Stomach (tissue), 8 donors: ENCODE measurements at regions not wholly inside any gene's neighbourhood (a gene's known extent, or its start where the extent isn't known, plus 50 kb on each side); places are given as distances from the start of the nearest gene placed in this dataset.

ENCODE experiments used
- DNase-seq, 2 donors: peaks; one replicate each; pipeline versions ENCODE4 v3.0.0 to v3.0.0-alpha.2; 2013 to 2019
- H3K27ac ChIP-seq, 5 donors: fragments of 200-600 bp in 4 of 5; sonication (generic) in 4 of 5; one replicate each; pipeline ENCODE4 v1.5.1; 2013 to 2019; ENCODE audit warnings: mild to moderate bottlenecking in 1 of 5, moderate library complexity in 1 of 5
- H3K27me3 ChIP-seq, 3 donors: fragments of 200-600 bp; sonication (generic); one replicate each; pipeline ENCODE4 v1.5.1; 2017 to 2019; ENCODE audit warnings: mixed run types in 1 of 3
- H3K36me3 ChIP-seq, 4 donors: fragments of 200-600 bp; sonication (generic); 1 replicate in 3 of 4; 2 replicates in 1 of 4; pipeline ENCODE4 v1.5.1; 2016 to 2019
- H3K4me1 ChIP-seq, 4 donors: fragments of 200-600 bp; sonication (generic); one replicate each; pipeline ENCODE4 v1.5.1; 2016 to 2019
- H3K4me3 ChIP-seq, 4 donors: fragments of 200-600 bp; sonication (generic) in 3 of 4; one replicate each; pipeline ENCODE4 v1.5.1; 2016 to 2019; ENCODE audit warnings: mild to moderate bottlenecking in 1 of 4
- H3K9me3 ChIP-seq, 4 donors: fragments of 200-600 bp; sonication (generic); one replicate each; pipeline ENCODE4 v1.5.1; 2016 to 2019
- EP300 ChIP-seq: sonication (generic); formaldehyde crosslinking; IDR thresholded peaks from one replicate; pipeline ENCODE4 v1.6.1; 2017; ENCODE audit warnings: antibody characterized with exemption
- POLR2A ChIP-seq, 4 donors: fragments of 450-650 bp; IDR thresholded peaks; one replicate each; pipeline ENCODE4 v1.6.1; 2016; ENCODE audit warnings: antibody characterized with exemption in 4 of 4, control low read depth in 2 of 4, mild to moderate bottlenecking in 1 of 4, moderate library complexity in 1 of 4
- POLR2AphosphoS5 ChIP-seq, 3 donors: sonication (generic); formaldehyde crosslinking; IDR thresholded peaks; one replicate each; pipeline ENCODE4 v1.6.1; 2016; ENCODE audit warnings: antibody characterized with exemption in 3 of 3
- WGBS, 5 donors: extraction: QIAGEN DNeasy Blood & Tissue Kit in 3 of 5; methylation state at CpG; one replicate each; pipeline versions ENCODE4 v1.1.5 to v1.1.7; 2013 to 2018; 5-methylcytosine and 5-hydroxymethylcytosine counted together
- intact Hi-C: fragments of 100-400 bp; cut with DNase I; formaldehyde crosslinking; loops from one replicate; pipeline ENCODE4 v1.15.1; 2023; ENCODE audit warnings: low total_unique reads
- TF ChIP-seq, protein P1 (sequence below), 7 experiments: fragments of 450-650 bp in 4 of 7; fragments of 200-600 bp in 3 of 7; sonication (generic) in 3 of 7; IDR thresholded peaks; one replicate each; pipeline ENCODE4 v1.5.1; 2016 to 2019; ENCODE audit warnings: antibody characterized with exemption in 7 of 7, control low read depth in 2 of 7, mild to moderate bottlenecking in 1 of 7
- donor health status: healthy with polysubstance abuse.
- donor health status: Bipolar disorder and iron deficiency.
- donor health status: healthy.

DNA sequence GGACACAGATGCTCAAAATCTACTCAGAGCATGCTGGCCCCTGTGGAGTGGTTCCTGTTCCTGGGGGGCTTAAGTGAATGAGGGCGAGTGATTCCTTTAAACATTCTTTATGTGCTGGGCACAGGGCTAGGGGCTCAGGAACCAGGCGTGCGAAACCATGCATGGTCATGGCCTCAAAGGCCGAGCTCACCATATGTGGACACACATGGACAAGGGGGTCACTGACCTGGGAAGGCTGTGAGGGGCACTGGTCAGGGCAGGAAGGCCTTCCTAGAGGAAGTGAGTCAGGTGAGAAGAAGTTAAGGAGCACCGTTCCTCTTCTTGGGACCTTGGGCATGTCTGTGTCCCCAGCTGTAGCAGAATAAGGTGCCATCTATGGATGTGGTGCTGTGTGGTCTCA, 74.6 kb upstream of the BHLHE23 start:
- no peak for TF ChIP-seq POLR2A (IDR thresholded peaks at IDR 0.05)
- TF ChIP-seq EP300 = no peak
- TF ChIP-seq, protein P1, sequence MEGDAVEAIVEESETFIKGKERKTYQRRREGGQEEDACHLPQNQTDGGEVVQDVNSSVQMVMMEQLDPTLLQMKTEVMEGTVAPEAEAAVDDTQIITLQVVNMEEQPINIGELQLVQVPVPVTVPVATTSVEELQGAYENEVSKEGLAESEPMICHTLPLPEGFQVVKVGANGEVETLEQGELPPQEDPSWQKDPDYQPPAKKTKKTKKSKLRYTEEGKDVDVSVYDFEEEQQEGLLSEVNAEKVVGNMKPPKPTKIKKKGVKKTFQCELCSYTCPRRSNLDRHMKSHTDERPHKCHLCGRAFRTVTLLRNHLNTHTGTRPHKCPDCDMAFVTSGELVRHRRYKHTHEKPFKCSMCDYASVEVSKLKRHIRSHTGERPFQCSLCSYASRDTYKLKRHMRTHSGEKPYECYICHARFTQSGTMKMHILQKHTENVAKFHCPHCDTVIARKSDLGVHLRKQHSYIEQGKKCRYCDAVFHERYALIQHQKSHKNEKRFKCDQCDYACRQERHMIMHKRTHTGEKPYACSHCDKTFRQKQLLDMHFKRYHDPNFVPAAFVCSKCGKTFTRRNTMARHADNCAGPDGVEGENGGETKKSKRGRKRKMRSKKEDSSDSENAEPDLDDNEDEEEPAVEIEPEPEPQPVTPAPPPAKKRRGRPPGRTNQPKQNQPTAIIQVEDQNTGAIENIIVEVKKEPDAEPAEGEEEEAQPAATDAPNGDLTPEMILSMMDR (IDR thresholded peaks at IDR 0.05) = no peak
- no peak for TF ChIP-seq POLR2AphosphoS5 (IDR thresholded peaks at IDR 0.05)
- H3K9me3 ChIP-seq = peaks cover 7 to 44% (median 37%) of the 10 kb centered on the region in 4 donors
- peaks cover 0 to 70% (median 30%) of the 10 kb centered on the region in 3 donors for H3K27me3 ChIP-seq
- 48 to 100% (median 80%) methylated on average over 2 to 5 of the region's 5 CpGs for WGBS, 5 donors
- H3K4me3 ChIP-seq = no peak overlapping the region
- no peaks in the 10 kb centered on the region for H3K36me3 ChIP-seq
- intact Hi-C loops = no loop called here
- DNase-seq = no peak
- H3K4me1 ChIP-seq = no peaks in the 10 kb centered on the region
- H3K27ac ChIP-seq = no peak overlapping the region

DNA sequence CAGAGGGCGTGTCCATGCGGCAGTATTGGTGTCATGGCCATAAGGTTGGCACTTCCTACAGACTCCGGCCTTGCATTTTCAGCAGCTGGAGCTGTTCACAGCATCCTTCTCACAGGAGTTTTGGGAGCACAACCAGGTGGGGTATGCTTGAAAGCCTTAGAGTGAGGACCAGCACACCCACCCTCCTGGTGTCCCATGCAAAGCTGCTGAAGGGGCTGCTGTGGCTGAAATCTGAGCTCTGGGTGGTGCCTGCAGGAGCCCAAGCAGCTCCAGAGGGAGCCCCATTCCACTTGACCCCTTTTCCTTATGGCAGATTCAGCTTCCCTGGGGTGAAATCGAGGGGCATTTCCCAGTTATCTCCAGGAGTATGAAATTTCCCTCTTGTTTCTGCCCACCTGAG, 74.0 kb upstream of the BHLHE23 start:
- Histone ChIP-seq H3K27ac (no peak overlapping the region), H3K4me3 (no peak overlapping the region), H3K4me1 (no peaks in the 10 kb centered on the region), H3K27me3 (peaks cover 0 to 71% (median 30%) of the 10 kb centered on the region in 3 donors), H3K9me3 (peaks cover 7 to 49% (median 42%) of the 10 kb centered on the region in 4 donors), H3K36me3 (no peaks in the 10 kb centered on the region)
- WGBS, 5 donors = 64 to 83% (median 72%) methylated on average over 4 of the region's 4 CpGs
- no peak for TF ChIP-seq POLR2AphosphoS5 (IDR thresholded peaks at IDR 0.05)
- no peak for TF ChIP-seq EP300
- TF ChIP-seq POLR2A (IDR thresholded peaks at IDR 0.05) = no peak
- TF ChIP-seq, protein P1 (IDR thresholded peaks at IDR 0.05) = no peak
- intact Hi-C loops = no loop called here
- no peak for DNase-seq

DNA sequence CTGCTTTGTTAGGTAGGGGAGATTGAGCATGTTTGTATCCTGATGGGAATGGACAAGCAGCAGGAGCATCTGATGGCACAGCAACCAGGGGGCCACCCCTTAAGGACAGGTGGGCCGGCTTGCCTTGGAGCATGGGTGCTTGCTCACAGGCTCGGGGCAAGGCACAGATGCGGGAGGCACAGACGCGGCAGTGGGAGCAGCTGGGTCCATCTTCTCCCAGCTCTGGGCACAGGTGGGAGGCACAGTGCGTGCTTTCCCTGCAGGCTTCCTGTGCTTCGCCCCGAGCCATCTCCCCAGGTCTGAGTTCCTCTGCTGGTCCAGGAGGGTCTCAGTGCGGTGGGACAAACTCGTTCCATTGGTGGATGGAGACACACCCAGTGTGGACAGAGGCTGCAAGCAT, 73.6 kb upstream of the BHLHE23 start:
- H3K4me1 ChIP-seq = no peaks in the 10 kb centered on the region
- H3K27ac ChIP-seq = no peak overlapping the region
- no peaks in the 10 kb centered on the region for H3K36me3 ChIP-seq
- DNase-seq = no peak
- intact Hi-C loops = no loop called here
- no peak for TF ChIP-seq POLR2A (IDR thresholded peaks at IDR 0.05)
- no peak for TF ChIP-seq EP300
- TF ChIP-seq, protein P1 (IDR thresholded peaks at IDR 0.05) = no peak
- no peak for TF ChIP-seq POLR2AphosphoS5 (IDR thresholded peaks at IDR 0.05)
- H3K27me3 ChIP-seq = peaks cover 0 to 71% (median 28%) of the 10 kb centered on the region in 3 donors
- H3K4me3 ChIP-seq = no peak overlapping the region
- peaks cover 7 to 53% (median 44%) of the 10 kb centered on the region in 4 donors for H3K9me3 ChIP-seq
- 85 to 93% (median 87%) methylated on average over 7 to 10 of the region's 10 CpGs for WGBS, 5 donors

DNA sequence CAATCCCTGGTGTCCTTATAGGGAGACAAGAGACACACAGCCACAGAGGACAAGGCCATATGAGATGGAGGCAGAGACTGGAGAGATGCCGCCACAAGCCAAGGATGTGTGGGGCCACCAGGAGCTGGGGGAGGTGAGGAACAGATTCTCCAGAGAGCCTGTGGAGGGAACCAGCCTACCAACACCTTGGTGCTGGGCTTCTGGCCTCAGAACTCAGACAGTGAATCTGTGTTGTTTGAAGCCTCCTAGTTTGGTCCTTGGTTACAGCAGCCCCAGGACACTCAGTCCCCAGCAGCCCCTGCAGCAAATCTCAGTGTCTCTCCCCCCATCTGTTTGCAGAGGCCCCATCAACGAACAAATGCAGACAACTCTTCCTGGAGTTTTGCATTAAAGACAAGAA, 73.2 kb upstream of the BHLHE23 start:
- intact Hi-C loops = no loop called here
- DNase-seq = no peak
- no peaks in the 10 kb centered on the region for H3K4me1 ChIP-seq
- H3K4me3 ChIP-seq = no peak overlapping the region
- 52 to 64% (median 60%) methylated on average over 2 of the region's 2 CpGs for WGBS, 5 donors
- no peak for TF ChIP-seq POLR2AphosphoS5 (IDR thresholded peaks at IDR 0.05)
- TF ChIP-seq POLR2A (IDR thresholded peaks at IDR 0.05) = no peak
- TF ChIP-seq EP300 = no peak
- no peaks in the 10 kb centered on the region for H3K36me3 ChIP-seq
- H3K27me3 ChIP-seq = peaks cover 0 to 71% (median 27%) of the 10 kb centered on the region in 3 donors
- H3K27ac ChIP-seq = no peak overlapping the region
- H3K9me3 ChIP-seq = peaks cover 7 to 57% (median 44%) of the 10 kb centered on the region in 4 donors

DNA sequence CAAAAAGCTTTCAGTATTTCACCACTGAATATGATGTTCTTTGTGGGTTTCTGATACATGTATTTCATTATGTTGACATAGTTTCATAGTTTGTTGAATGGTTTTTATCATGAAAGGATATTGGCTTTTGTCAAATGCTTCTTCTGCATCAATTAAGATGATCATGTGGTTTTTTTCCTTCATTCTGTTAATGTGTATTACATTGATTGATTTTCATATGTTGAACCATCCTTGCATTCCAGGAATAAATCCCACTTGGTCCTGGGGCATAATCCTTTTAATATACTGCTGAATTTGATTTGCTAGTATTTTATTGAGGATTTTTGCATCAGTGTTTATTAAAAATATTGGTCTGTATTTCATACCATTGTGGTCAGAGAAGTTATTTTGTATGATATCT, 70.9 kb upstream of the BHLHE23 start:
- peaks cover 7 to 58% (median 44%) of the 10 kb centered on the region in 4 donors for H3K9me3 ChIP-seq

More for the DNA sequence above, 70.9 kb upstream of the BHLHE23 start:
- intact Hi-C loops = no loop called here
- no peaks in the 10 kb centered on the region for H3K36me3 ChIP-seq
- no peaks in the 10 kb centered on the region for H3K4me1 ChIP-seq
- H3K4me3 ChIP-seq = no peak overlapping the region
- TF ChIP-seq POLR2AphosphoS5 (IDR thresholded peaks at IDR 0.05) (no peak), POLR2A (IDR thresholded peaks at IDR 0.05) (no peak)
- no peak overlapping the region for H3K27ac ChIP-seq
- peaks cover 4 to 71% (median 24%) of the 10 kb centered on the region in 3 donors for H3K27me3 ChIP-seq
- no peak for DNase-seq
